Kidney (tissue), 13 donors: ENCODE measurements at regions not wholly inside any gene's neighbourhood (a gene's known extent, or its start where the extent isn't known, plus 50 kb on each side); places are given as distances from the start of the nearest gene placed in this dataset.

Source experiments
- DNase-seq, 5 donors: peaks; one replicate each; pipeline ENCODE4 v3.0.0-alpha.2; 2013 to 2020
- FAIRE-seq: peaks from 2 replicates; lab custom pipeline; 2012; peaks lifted over from hg19 to GRCh38; lab: Jason Lieb, UNC
- H3K27ac ChIP-seq, 2 donors: one replicate each; pipeline ENCODE4 v1.7.0; 2013; ENCODE audit warnings: low read depth in 2 of 2, low read length in 2 of 2, inconsistent platforms in 1 of 2
- H3K27me3 ChIP-seq: one replicate; pipeline ENCODE4 v1.7.1; 2013; ENCODE audit warnings: low read length, inconsistent platforms; ENCODE audit not compliant: control insufficient read depth, insufficient read depth
- H3K36me3 ChIP-seq, 3 donors: one replicate each; pipeline versions ENCODE4 v1.7.0 to v1.7.1; 2013; ENCODE audit warnings: low read length in 3 of 3, control low read depth in 1 of 3, inconsistent platforms in 1 of 3; ENCODE audit not compliant: insufficient read depth in 3 of 3, control insufficient read depth in 2 of 3
- H3K4me1 ChIP-seq, 3 donors: one replicate each; pipeline versions ENCODE4 v1.7.0 to v1.7.1; 2013; ENCODE audit warnings: low read length in 3 of 3, inconsistent platforms in 1 of 3, low read depth in 1 of 3; ENCODE audit not compliant: control insufficient read depth in 2 of 3, insufficient read depth in 2 of 3
- H3K4me3 ChIP-seq, 3 donors: one replicate each; pipeline versions ENCODE4 v1.7.0 to v1.8.1; 2013; ENCODE audit warnings: low read length in 3 of 3, control low read depth in 1 of 3, inconsistent platforms in 1 of 3
- H3K9ac ChIP-seq, 3 donors: one replicate each; pipeline versions ENCODE4 v1.7.0 to v1.7.1; 2013; ENCODE audit warnings: low read length in 3 of 3, control low read depth in 1 of 3, inconsistent platforms in 1 of 3
- H3K9me3 ChIP-seq, 3 donors: one replicate each; pipeline versions ENCODE4 v1.7.0 to v1.7.1; 2013; ENCODE audit warnings: low read length in 3 of 3, control low read depth in 1 of 3, inconsistent platforms in 1 of 3; ENCODE audit not compliant: control insufficient read depth in 2 of 3, insufficient read depth in 1 of 3
- intact Hi-C: fragments of 100-400 bp; cut with DNase I; formaldehyde crosslinking; loops from one replicate; pipeline ENCODE4 v1.11.1; 2022
- TF ChIP-seq, protein P1 (sequence below): IDR thresholded peaks from 3 replicates; pipeline ENCODE4 v1.5.1; 2012; ENCODE audit warnings: mild to moderate bottlenecking, moderate library complexity, borderline replicate concordance; ENCODE audit not compliant: insufficient read depth; ENCODE audit errors: extremely low read depth
- donor health status: control.
- donor health status: control.
- donor health status: control.
- donor health status: control.
- donor health status: control.
- donor health status: DM: yes; HTN: yes; CAD: no.
- donor health status: Normal renal cell carcinoma (clear cell type).

DNA sequence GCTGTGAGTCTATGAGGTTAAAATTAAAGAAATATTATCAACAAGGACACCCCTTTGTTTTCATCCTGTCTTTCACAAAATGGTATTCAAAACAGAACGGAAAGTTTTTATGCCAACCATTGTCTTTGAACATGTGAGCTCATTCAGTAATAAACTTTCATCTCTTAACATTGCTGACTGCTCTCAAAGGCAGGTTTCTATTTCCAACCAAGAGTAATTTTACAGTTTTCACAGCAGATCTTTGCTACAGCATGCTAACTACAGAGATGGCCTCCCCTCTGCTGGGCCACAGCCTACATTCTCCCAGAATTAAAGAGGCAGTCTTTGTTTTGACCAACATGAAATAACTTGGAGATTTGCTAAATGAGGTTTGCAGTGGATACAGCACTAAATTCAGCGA lies 101.5 kb downstream of the DMRT2 start:
- DNase-seq (no peak), FAIRE-seq (no peak)
- Histone ChIP-seq H3K4me3 (no peak overlapping the region), H3K9me3 (no peaks in the 10 kb centered on the region), H3K27ac (no peak overlapping the region), H3K4me1 (no peaks in the 10 kb centered on the region), H3K9ac (no peak overlapping the region), H3K36me3 (no peaks in the 10 kb centered on the region), H3K27me3 (no peaks in the 10 kb centered on the region)
- intact Hi-C loops = no loop called here
- TF ChIP-seq, protein P1, sequence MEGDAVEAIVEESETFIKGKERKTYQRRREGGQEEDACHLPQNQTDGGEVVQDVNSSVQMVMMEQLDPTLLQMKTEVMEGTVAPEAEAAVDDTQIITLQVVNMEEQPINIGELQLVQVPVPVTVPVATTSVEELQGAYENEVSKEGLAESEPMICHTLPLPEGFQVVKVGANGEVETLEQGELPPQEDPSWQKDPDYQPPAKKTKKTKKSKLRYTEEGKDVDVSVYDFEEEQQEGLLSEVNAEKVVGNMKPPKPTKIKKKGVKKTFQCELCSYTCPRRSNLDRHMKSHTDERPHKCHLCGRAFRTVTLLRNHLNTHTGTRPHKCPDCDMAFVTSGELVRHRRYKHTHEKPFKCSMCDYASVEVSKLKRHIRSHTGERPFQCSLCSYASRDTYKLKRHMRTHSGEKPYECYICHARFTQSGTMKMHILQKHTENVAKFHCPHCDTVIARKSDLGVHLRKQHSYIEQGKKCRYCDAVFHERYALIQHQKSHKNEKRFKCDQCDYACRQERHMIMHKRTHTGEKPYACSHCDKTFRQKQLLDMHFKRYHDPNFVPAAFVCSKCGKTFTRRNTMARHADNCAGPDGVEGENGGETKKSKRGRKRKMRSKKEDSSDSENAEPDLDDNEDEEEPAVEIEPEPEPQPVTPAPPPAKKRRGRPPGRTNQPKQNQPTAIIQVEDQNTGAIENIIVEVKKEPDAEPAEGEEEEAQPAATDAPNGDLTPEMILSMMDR = no peak

DNA sequence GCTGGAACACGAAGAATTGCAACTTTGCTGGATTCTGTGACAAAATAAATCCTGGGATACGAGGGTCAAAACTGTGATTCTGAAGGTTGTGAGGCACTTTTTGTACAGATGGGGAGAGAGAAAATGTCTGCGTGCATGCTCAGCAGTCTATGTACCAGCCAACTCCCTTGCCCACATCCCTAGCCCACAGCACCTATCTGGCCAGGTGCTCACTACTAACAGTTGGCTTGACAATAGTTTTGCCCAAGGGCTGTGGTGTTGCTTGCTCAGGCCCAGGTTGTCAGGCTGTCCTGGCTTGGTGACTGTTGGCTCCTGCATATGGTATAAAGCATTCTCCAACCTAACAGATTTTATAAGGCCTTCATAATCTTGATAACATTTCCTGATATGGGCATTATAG lies 102.0 kb downstream of the DMRT2 start:
- FAIRE-seq = no peak
- intact Hi-C loops = no loop called here
- Histone ChIP-seq H3K9me3 (no peaks in the 10 kb centered on the region), H3K4me1 (no peaks in the 10 kb centered on the region), H3K27ac (no peak overlapping the region), H3K4me3 (no peak overlapping the region), H3K27me3 (no peaks in the 10 kb centered on the region), H3K36me3 (no peaks in the 10 kb centered on the region), H3K9ac (no peak overlapping the region)
- TF ChIP-seq, protein P1 = no peak
- no peak for DNase-seq

DNA sequence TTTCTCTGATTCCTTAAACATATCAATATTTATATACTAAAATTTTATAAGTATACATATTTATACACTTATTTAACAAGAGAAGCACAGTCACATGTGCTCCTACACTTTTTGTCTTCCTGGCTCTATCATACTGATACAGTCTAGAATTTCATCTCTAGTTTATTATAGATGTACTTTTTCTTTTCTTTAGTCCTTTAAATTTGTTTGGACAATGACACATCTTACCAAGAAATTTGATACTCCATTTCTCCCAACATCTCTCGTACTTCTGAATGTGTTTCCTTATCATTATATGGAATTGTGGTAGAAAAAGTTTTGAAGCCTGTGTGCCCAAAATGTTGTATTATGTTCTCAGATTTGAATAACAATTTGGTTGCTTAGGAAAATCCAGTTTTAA lies 104.6 kb downstream of the DMRT2 start:
- Histone ChIP-seq H3K27ac (no peak overlapping the region), H3K4me1 (no peaks in the 10 kb centered on the region), H3K27me3 (no peaks in the 10 kb centered on the region), H3K9ac (no peak overlapping the region), H3K36me3 (no peaks in the 10 kb centered on the region), H3K9me3 (no peaks in the 10 kb centered on the region), H3K4me3 (no peak overlapping the region)
- DNase-seq (no peak), FAIRE-seq (no peak)
- TF ChIP-seq, protein P1 = no peak
- intact Hi-C loops = no loop called here

DNA sequence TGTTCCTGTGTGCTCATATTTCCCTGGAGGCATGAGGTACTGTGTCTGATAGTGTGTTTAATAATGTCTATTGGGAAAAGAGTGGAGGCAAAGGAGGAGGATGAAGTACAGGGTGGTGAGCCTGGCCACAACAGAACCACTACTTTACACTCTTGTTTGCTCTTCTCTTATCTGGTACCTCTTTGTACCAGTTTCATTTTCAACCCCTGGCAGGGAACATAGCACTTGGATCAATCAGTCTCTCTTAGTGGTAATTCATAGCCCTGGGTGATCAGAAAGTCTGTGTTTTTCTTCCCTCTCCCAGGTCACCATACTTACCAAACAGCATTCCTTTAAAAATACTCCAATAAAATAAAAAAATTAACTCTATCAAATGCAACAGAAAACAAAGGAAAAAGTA lies 105.4 kb downstream of the DMRT2 start:
- DNase-seq (no peak), FAIRE-seq (no peak)
- H3K27me3 ChIP-seq = no peaks in the 10 kb centered on the region
- H3K36me3 ChIP-seq = no peaks in the 10 kb centered on the region
- TF ChIP-seq, protein P1 = no peak
- no peak overlapping the region for H3K4me3 ChIP-seq
- no peak overlapping the region for H3K9ac ChIP-seq
- intact Hi-C loops = no loop called here
- no peaks in the 10 kb centered on the region for H3K4me1 ChIP-seq
- no peaks in the 10 kb centered on the region for H3K9me3 ChIP-seq
- H3K27ac ChIP-seq = no peak overlapping the region
